Medulla oblongata (tissue), 1 donor: ENCODE measurements at regions not wholly inside any gene's neighbourhood (a gene's known extent, or its start where the extent isn't known, plus 50 kb on each side); places are given as distances from the start of the nearest gene placed in this dataset.

Source experiments
- DNase-seq: peaks from one replicate; pipeline ENCODE4 v3.0.0-alpha.2; 2015; ENCODE audit errors: extremely low spot score

- no peak for DNase-seq
These were observed 65.3 kb upstream of the C14orf180 start for GRCh38 chr14:104514156-104514848.

- DNase-seq = no peak
These were observed 64.3 kb upstream of the C14orf180 start for GRCh38 chr14:104515059-104515810.

- no peak for DNase-seq
These were observed 63.5 kb upstream of the C14orf180 start for GRCh38 chr14:104515811-104516780.

GRCh38 chr14:104516906-104517305 is 62.7 kb upstream of the C14orf180 start:
- no peak for DNase-seq

GRCh38 chr14:104517426-104517825 is 62.1 kb upstream of the C14orf180 start:
- DNase-seq = no peak

GRCh38 chr14:104517867-104518266 is 61.7 kb upstream of the C14orf180 start:
- no peak for DNase-seq

- DNase-seq = no peak
These were observed 60.8 kb upstream of the C14orf180 start for GRCh38 chr14:104518659-104519350.

GRCh38 chr14:104519721-104520120 is 59.8 kb upstream of the C14orf180 start:
- DNase-seq = no peak

GRCh38 chr14:104520620-104521410 is 58.7 kb upstream of the C14orf180 start:
- DNase-seq = no peak

- DNase-seq = no peak
These were observed 57.5 kb upstream of the C14orf180 start for GRCh38 chr14:104521816-104522745.

GRCh38 chr14:104522926-104523545 is 56.5 kb upstream of the C14orf180 start:
- no peak for DNase-seq

GRCh38 chr14:104523546-104523935 is 56.0 kb upstream of the C14orf180 start:
- no peak for DNase-seq

GRCh38 chr14:104524726-104525125 is 54.8 kb upstream of the C14orf180 start:
- no peak for DNase-seq

GRCh38 chr14:104526723-104527645 is 52.6 kb upstream of the C14orf180 start:
- no peak for DNase-seq

GRCh38 chr14:104527857-104528459 is 51.6 kb upstream of the C14orf180 start:
- no peak for DNase-seq

GRCh38 chr14:104528496-104528895 is 51.1 kb upstream of the C14orf180 start:
- no peak for DNase-seq
